ENCODE measurements at regions not wholly inside any gene's neighbourhood (a gene's known extent, or its start where the extent isn't known, plus 50 kb on each side); places are given as distances from the start of the nearest gene placed in this dataset.
"Not testable (repeated sequence)": the region's sequence is repeated elsewhere in the genome, so short reads cannot be mapped to it uniquely, and the experiment has no call there.

DNA sequence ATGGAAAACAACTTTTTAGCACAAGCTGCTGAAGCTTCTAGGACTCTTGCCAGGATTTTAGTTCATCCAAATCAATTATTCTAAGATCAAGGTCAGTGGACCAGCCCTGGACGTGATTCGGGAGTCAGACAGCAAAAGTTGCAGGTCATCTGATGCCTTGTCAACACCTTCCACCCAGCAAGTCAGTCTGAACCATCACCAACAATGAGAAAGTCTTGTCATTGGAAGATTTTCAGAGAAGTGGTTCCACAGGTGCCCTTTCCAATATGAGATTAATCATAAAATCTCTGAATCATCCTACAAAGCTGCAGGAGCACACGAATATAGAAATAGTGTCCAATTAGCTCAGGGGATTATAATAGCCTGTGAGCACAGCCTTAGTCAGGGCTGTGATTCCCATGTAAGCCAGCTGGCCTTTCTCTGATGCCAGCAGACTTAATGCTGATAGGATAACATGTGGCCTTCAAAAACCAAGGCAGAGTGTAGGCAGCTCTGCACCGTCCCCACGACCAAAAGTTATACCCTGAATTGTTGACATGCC, 445.0 kb upstream of the TRPC7 start:
- DNase-seq = no peak

DNA sequence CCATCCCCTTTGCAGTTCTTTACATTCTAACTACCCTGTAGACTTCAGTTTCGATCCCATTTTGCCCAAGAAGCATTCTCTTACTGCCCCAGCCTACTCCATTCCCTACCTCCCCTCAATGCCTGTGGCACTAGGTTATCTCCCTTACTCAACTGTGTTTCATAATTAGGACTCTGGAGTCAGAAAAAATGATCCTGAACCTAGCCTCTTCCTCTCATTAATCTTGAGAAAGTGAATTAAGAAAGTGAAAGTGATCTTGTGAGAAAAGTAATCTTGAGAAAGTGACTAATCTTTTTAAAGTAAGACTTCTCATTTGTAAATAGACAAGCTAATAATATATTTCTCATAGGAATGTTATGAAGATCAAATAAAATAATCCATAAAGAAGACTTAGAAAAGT, 444.0 kb upstream of the TRPC7 start:
- DNase-seq = no peak

GRCh38 chr5:136808756-136809155, 443.4 kb upstream of the TRPC7 start:
- no peak for DNase-seq

GRCh38 chr5:136805466-136805865, 440.1 kb upstream of the TRPC7 start:
- DNase-seq = no peak

- no peak for DNase-seq
Measured at GRCh38 chr5:136802383-136802782, 437.0 kb upstream of the TRPC7 start.

DNA sequence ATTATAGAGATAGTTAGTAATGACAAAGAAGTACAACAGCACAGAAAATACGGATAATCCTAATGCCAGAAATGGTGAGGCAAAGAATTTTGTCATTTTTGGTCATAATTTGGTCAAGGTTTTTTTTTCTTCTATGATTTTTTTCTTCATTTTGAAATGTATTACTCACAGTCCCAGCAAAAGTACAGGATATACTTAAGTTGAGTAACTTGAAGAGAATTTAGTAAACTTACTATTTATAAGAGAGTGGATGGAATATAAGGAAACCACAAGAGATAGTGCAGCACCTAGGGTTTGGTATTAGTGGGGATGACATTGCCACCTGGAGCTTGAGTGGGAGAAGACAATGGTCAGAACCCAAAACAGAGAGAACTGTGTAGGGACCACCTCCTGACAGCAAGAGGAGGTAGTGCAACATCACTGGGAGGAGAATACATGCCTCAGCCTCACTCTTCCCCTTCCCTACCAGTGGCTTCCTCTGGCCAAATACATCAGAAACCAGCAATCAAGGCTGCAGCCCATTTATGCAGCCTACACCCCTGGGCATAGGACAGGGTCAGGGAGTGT, 434.5 kb upstream of the TRPC7 start:
- no peak for DNase-seq

DNA sequence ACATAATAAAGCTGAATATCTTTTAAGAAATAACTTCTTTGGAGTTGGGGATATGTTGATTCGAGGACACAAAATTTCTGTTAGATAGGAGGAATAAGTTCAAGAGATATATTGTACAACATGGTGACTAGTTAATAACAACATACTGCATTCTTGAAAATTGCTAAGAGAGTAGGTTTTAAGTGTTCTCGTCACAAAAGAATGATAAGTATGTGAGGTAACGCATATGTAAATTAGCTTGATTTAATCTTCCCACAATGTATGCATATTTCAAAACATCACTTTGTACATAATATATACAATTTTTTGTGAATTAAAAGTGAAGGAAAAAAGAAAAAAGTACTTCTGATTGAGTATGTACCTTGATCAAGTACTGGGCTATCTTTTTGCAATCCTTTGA, 428.0 kb upstream of the TRPC7 start:
- DNase-seq = no peak

- DNase-seq = no peak
Measured at GRCh38 chr5:136781464-136781863, 416.1 kb upstream of the TRPC7 start.

- DNase-seq = no peak
Measured at GRCh38 chr5:136780518-136780917, 415.2 kb upstream of the TRPC7 start.

GRCh38 chr5:136776022-136776927, 410.9 kb upstream of the TRPC7 start:
- DNase-seq = no peak

DNA sequence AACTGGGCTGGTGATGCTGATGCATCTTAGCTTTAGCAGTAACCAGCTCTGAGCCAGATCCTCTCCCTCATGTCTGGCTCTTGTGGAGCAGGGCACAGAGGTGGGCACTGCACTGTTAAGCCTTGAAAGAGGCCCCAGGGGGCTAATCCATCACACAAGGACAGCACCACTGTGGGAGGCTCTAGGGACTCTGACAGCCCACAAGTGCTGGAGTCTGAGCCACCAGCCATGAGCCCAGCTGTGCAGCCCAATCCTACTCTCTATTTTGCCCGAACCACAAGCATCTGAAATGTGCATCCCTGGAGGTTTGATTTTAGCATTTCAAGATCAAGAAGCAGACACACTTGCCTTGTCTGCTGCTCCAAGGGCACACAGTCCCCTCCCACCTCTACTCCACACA, 407.1 kb upstream of the TRPC7 start:
- no peak for DNase-seq

GRCh38 chr5:136769900-136770684, 404.7 kb upstream of the TRPC7 start:
- peak; percentile 30 for DNase-seq

- DNase-seq = no peak
Measured at GRCh38 chr5:136769093-136769492, 403.7 kb upstream of the TRPC7 start.

- DNase-seq = no peak
Measured at GRCh38 chr5:136768457-136768856, 403.1 kb upstream of the TRPC7 start.

GRCh38 chr5:136766456-136766855, 401.1 kb upstream of the TRPC7 start:
- DNase-seq = no peak

GRCh38 chr5:136764601-136765000, 399.3 kb upstream of the TRPC7 start:
- DNase-seq = no peak

DNA sequence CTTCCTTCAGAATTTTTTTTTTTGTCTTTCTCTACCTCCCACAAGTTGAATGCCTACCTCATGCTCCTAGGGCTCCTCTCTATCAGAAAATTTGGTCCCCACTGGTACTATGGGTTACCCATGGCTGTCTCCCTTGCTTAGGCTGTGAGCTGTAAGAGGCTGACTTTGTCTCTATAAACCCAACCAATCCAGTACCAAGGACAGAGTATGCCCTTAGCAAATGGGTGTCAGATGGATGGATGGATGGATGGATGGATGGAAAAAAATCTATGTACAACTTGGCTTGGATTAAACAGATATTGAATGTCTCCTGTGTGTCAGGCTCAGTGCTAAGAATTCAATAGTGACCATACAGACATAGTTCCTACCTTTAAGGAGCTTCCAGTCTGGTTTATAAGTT, 398.2 kb upstream of the TRPC7 start:
- DNase-seq = no peak

GRCh38 chr5:136754216-136754615, 388.9 kb upstream of the TRPC7 start:
- no peak for DNase-seq

DNA sequence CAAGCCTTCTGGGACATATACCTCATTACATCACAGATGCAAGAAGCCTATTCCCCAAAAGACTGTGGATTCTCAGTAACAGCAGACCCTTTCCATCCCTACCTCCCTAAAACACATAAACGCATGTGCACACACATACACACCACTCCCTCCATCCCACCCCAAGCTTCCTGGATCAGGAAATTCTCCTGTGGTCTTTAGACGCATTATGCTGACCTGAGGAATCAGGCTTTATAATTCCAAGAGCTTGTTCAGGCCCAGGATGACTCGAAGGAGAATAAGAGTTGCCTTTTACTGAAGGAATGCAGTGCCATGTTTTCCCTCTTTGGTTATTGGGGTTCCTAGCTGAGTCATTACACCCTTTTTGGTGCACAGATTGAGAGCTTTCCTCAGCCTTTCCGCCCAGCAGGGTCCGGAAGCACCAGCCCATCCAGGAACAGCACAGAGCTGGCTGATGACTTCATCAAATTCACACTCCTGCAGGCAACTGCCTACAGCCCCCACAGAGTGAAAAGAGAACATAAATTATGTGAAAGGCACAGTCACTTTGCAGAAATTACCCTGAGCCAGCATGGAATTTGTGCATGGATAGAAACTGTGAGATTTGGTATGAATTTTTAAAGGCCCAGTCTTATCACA, 385.0 kb upstream of the TRPC7 start:
- DNase-seq = no peak

GRCh38 chr5:136749016-136749415, 383.7 kb upstream of the TRPC7 start:
- DNase-seq = no peak

DNA sequence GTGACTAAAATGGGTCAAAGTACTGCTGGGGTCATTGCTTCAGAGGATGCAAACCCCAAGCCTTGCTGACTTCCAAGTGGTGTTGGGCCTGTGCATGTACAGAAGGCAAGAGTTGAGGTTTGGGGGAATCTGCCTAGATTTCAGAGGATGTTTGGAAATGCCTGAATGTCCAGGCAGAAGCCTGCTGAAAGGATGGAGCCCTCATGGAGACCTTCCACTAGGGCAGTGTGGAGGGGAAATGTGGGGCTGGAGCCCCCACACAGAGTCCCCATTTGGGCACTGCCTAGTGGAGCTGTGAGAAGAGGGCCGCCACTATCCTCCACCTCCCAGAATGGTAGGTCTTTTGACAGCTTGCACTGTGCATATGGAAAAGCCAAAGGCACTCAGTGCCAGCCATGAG, 377.7 kb upstream of the TRPC7 start:
- DNase-seq = no peak

- no peak for DNase-seq
Measured at GRCh38 chr5:136740228-136740627, 374.9 kb upstream of the TRPC7 start.

DNA sequence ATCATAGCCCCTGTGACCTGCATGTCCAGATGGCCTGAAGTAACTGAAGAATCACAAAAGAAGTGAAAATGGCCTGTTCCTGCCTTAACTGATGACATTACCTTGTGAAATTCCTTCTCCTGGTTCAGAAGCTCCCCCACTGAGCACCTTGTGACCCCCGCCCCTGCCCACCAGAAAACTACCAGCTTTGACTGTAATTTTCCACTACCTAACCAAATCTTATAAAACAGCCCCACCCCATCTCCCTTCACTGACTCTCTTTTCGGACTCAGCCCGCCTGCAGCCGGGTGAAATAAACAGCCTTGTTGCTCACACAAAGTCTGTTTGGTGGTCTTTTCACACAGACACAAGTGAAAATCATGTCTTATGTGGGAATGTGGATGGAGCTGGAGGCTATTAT, 373.9 kb upstream of the TRPC7 start:
- DNase-seq = not testable (repeated sequence)
